Fibroblast of lung (primary cell): ENCODE measurements at regions not wholly inside any gene's neighbourhood (a gene's known extent, or its start where the extent isn't known, plus 50 kb on each side); places are given as distances from the start of the nearest gene placed in this dataset.
A peak's percentile ranks its signal among the peaks of the same experiment; 100 is the strongest.

Source experiments
- DNase-seq, 2 donors: peaks; one replicate each; pipeline versions ENCODE4 v3.0.0 to v3.0.0-alpha.2; 2010; ENCODE audit warnings: low read depth in 2 of 2
- H2AFZ ChIP-seq: 2 replicates; pipeline ENCODE4 v1.5.1; 2012; ENCODE audit warnings: low read length, control low read depth, inconsistent platforms
- H3K27ac ChIP-seq: 2 replicates; pipeline ENCODE4 v1.5.1; 2011; ENCODE audit warnings: low read length, control low read depth; ENCODE audit not compliant: insufficient read depth
- H3K27me3 ChIP-seq: 2 replicates; pipeline ENCODE4 v1.5.1; 2011; ENCODE audit warnings: mild to moderate bottlenecking, low read length; ENCODE audit not compliant: control insufficient read depth, insufficient read depth
- H3K36me3 ChIP-seq: 2 replicates; pipeline ENCODE4 v1.5.1; 2011; ENCODE audit warnings: low read length; ENCODE audit not compliant: control insufficient read depth, insufficient read depth
- H3K4me1 ChIP-seq: 2 replicates; pipeline ENCODE4 v1.5.1; 2011; ENCODE audit warnings: low read length; ENCODE audit not compliant: control insufficient read depth, insufficient read depth; ENCODE audit errors: extremely low read depth
- H3K4me2 ChIP-seq: 2 replicates; pipeline ENCODE4 v1.5.1; 2011; ENCODE audit warnings: low read length, control low read depth; ENCODE audit not compliant: insufficient read depth; ENCODE audit errors: extremely low read depth
- H3K4me3 ChIP-seq, 4 experiments: fragments of 200-600 bp in 1 of 4; sonication (generic) in 1 of 4; replicated peaks in 1 of 4; 2 replicates each; pipeline ENCODE4 v1.5.1; 2011 to 2016; ENCODE audit warnings: low read length in 4 of 4, low read depth in 3 of 4, mild to moderate bottlenecking in 3 of 4, control low read depth in 2 of 4, inconsistent platforms in 1 of 4, mixed read lengths in 1 of 4; ENCODE audit not compliant: insufficient read depth in 1 of 4; ENCODE audit errors: control extremely low read depth in 1 of 4
- H3K79me2 ChIP-seq: 2 replicates; pipeline ENCODE4 v1.5.1; 2012; ENCODE audit warnings: mild to moderate bottlenecking, low read length, inconsistent platforms; ENCODE audit not compliant: control insufficient read depth, insufficient read depth
- H3K9ac ChIP-seq: 2 replicates; pipeline ENCODE4 v1.5.1; 2011; ENCODE audit warnings: mild to moderate bottlenecking, low read length, control low read depth; ENCODE audit not compliant: insufficient read depth
- H3K9me3 ChIP-seq: 2 replicates; pipeline ENCODE4 v1.5.1; 2012; ENCODE audit warnings: low read depth, low read length; ENCODE audit not compliant: control insufficient read depth, insufficient read depth
- H4K20me1 ChIP-seq: 2 replicates; pipeline ENCODE4 v1.5.1; 2011; ENCODE audit warnings: low read length; ENCODE audit not compliant: control insufficient read depth, insufficient read depth; ENCODE audit errors: extremely low read depth
- CTCF ChIP-seq, 2 donors: IDR thresholded peaks in 1 of 2; conservative IDR thresholded peaks in 1 of 2; 1 replicate in 1 of 2; 2 replicates in 1 of 2; pipeline ENCODE4 v1.5.1; 2011 to 2012; ENCODE audit warnings: low read length in 2 of 2, control low read depth in 1 of 2, inconsistent platforms in 1 of 2, low read depth in 1 of 2, mild to moderate bottlenecking in 1 of 2
- EZH2 ChIP-seq: IDR thresholded peaks from 2 replicates; pipeline ENCODE4 v1.5.1; 2012; ENCODE audit warnings: low read length, control low read depth, mild to moderate bottlenecking; ENCODE audit errors: missing control alignments

GRCh38 chr9:36728651-36729520 is 156.2 kb downstream of the MELK start:
- H4K20me1 ChIP-seq: no peaks in the 10 kb centered on the region
- H2AFZ ChIP-seq: no peak overlapping the region
- no peak overlapping the region for H3K4me2 ChIP-seq
- no peaks in the 10 kb centered on the region for H3K27me3 ChIP-seq
- no peaks in the 10 kb centered on the region for H3K79me2 ChIP-seq
- no peaks in the 10 kb centered on the region for H3K9me3 ChIP-seq
- no peak overlapping the region for H3K27ac ChIP-seq
- peak; percentile 58 to 72 for DNase-seq
- H3K36me3 ChIP-seq: no peaks in the 10 kb centered on the region
- no peak overlapping the region for H3K4me3 ChIP-seq
- peak; percentile 58 to 75 for TF ChIP-seq CTCF (conservative IDR thresholded peaks at IDR 0.05 in 1 of 2, IDR thresholded peaks at IDR 0.05 in 1 of 2; ENCODE audit: low read depth in 1 of 2, low read length in 2 of 2)
- no peak for TF ChIP-seq EZH2
- H3K4me1 ChIP-seq: no peaks in the 10 kb centered on the region
- H3K9ac ChIP-seq: no peak overlapping the region

- Histone ChIP-seq H2AFZ (no peak overlapping the region), H3K79me2 (no peaks in the 10 kb centered on the region), H3K27ac (no peak overlapping the region), H3K9me3 (no peaks in the 10 kb centered on the region), H3K4me1 (no peaks in the 10 kb centered on the region), H4K20me1 (no peaks in the 10 kb centered on the region), H3K27me3 (no peaks in the 10 kb centered on the region), H3K4me3 (no peak overlapping the region), H3K36me3 (no peaks in the 10 kb centered on the region), H3K9ac (no peak overlapping the region), H3K4me2 (no peak overlapping the region)
- DNase-seq: peak; percentile 12 to 28
- TF ChIP-seq EZH2: no peak
- no peak for TF ChIP-seq CTCF (conservative IDR thresholded peaks at IDR 0.05 in 1 of 2, IDR thresholded peaks at IDR 0.05 in 1 of 2; ENCODE audit: low read depth in 1 of 2, low read length in 2 of 2)
Measured at GRCh38 chr9:36729906-36730305, 157.2 kb downstream of the MELK start.

GRCh38 chr9:36730414-36730813 is 157.7 kb downstream of the MELK start:
- no peak overlapping the region for H3K4me3 ChIP-seq
- H4K20me1 ChIP-seq: no peaks in the 10 kb centered on the region
- no peaks in the 10 kb centered on the region for H3K27me3 ChIP-seq
- no peak for DNase-seq
- H3K4me2 ChIP-seq: no peak overlapping the region
- no peak overlapping the region for H2AFZ ChIP-seq
- H3K27ac ChIP-seq: no peak overlapping the region
- no peaks in the 10 kb centered on the region for H3K36me3 ChIP-seq
- no peak overlapping the region for H3K9ac ChIP-seq
- TF ChIP-seq CTCF (conservative IDR thresholded peaks at IDR 0.05 in 1 of 2, IDR thresholded peaks at IDR 0.05 in 1 of 2; ENCODE audit: low read depth in 1 of 2, low read length in 2 of 2) (no peak), EZH2 (no peak)
- H3K79me2 ChIP-seq: no peaks in the 10 kb centered on the region
- H3K9me3 ChIP-seq: no peaks in the 10 kb centered on the region
- H3K4me1 ChIP-seq: no peaks in the 10 kb centered on the region
